ENCODE measurements at regions not wholly inside any gene's neighbourhood (a gene's known extent, or its start where the extent isn't known, plus 50 kb on each side); places are given as distances from the start of the nearest gene placed in this dataset.

DNA sequence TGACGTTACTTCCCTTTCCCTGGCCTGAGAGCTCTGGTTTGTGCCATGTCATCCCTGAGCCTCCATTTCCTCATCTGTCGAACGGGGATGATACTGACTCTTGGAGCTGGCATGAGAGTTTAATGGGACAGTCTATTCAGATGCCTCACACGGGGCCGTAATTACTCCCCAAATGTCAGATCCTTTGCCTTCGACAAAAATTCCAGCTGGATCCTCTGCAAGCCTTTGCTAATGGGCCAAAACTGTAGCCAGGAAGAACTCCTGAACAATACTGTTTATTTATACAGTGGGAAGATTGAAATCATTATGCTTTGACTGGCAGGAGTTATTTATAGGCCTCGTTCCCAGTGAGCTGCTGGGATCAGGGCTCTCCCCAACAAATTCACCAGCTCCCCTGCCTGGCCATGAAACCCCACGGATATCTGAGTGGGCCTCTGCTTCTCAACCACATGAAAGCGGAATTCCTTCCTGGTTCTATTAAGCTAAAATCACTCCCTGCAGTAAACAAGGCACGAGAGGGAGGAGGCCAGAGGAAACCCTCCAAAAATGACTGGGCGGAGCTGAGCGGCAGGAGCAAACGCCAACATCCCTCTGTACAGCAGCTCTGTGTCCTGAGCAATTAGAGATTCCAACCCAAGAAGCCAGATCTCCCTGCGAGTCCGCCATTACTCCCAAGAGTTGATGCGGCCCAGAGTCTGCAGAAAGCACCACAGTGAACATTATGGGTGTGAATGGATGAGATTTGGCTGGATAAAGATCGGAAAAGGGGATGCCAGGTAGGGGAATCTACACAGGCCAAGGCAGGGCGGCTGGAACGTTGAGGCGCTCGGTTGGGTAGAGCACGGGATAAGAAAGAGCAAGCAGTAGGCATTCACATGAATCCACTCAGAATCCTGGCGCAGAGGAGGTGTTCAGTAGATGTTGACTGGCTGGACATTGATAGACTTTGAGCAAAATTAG, 326.1 kb downstream of the BCL11B start:
- DNase-seq: no peak

DNA sequence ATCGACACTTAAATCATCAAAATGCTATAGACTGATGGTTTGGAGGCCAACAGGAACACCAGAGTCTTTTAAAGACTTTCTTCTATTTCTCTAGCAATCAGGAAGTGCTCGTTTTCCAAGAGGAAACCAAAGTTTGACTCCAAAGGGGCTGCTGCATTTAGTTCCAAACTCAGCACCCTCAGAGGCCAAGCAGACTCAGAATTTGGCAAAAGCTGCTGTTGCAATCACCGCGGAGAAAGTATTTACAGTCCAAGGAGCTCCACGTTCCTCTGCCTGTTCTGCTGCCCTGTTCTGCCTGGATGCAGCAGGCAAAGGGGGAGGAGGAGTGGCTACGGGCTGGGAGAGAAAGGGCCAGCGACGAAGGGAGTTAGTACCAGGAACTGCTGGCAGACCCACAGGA, 325.1 kb downstream of the BCL11B start:
- no peak for DNase-seq

GRCh38 chr14:98947911-98948595, 323.9 kb downstream of the BCL11B start:
- no peak for DNase-seq

DNA sequence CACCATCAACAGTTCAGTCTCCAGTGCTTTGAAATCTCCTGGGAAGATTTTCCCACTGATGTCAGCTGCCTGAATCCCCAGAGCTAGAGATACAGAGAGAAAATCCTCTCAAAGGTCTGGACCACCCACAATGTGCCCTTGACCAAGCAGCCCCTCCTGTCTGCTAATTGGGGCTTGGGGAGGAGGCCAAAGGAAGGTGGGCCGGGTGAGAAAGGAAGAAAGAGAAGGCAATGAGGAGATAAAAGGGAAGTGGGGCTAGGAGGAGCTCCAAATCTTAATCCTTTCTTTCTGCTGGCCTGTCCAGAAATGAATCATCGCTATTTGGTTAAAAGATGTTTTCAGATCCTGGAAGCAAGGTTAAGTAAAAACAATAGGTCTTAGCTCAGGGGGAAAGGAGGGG, 322.9 kb downstream of the BCL11B start:
- DNase-seq: no peak

GRCh38 chr14:98949481-98950135, 322.4 kb downstream of the BCL11B start:
- DNase-seq: no peak

DNA sequence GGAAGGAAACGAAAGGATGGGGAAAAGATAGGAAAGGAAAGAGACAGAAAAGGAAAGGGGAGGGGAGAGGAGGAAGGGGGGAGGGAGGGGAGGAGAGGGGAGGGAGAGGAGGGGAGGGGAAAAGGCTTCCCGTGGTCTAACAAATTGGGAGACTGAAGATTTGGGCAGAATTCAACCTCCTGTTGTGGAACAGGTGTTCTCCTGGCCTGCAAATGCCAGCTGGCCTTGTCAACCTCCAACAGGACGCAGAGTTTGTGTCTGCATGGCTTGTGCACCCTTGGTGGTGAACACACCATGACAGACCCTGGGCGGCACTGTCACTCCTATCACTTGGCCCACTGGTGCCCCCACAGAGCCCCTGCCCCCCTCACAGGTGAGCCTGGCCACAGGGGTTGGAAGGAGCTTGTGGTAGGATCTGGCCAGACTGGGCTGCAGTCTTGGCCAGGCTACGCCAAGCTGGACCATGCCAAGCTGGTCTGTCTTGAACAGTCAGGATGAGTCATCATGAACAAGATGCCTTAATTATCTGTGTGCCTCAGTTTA, 321.6 kb downstream of the BCL11B start:
- no peak for DNase-seq

DNA sequence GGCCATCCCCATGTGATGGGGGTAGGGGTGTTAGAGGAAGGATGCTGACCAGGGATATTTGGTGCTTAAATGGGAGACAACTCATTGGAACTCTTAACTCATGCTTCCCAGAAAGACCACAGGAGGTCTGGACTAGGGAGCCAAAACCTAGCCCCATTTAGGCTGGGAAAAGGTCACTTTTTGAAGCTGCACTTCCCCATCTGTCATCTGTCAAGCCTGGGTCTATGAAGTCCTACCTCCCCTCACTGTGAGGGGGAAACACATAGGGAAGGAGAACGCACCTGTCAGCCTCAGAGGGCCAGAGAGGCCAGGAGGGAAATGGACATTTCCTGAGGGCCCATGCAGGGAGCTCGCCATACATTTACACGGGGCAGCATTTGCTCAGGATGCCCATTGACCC, 321.0 kb downstream of the BCL11B start:
- DNase-seq: no peak

- no peak for DNase-seq
Observed at GRCh38 chr14:98951521-98952152, 320.4 kb downstream of the BCL11B start.

DNA sequence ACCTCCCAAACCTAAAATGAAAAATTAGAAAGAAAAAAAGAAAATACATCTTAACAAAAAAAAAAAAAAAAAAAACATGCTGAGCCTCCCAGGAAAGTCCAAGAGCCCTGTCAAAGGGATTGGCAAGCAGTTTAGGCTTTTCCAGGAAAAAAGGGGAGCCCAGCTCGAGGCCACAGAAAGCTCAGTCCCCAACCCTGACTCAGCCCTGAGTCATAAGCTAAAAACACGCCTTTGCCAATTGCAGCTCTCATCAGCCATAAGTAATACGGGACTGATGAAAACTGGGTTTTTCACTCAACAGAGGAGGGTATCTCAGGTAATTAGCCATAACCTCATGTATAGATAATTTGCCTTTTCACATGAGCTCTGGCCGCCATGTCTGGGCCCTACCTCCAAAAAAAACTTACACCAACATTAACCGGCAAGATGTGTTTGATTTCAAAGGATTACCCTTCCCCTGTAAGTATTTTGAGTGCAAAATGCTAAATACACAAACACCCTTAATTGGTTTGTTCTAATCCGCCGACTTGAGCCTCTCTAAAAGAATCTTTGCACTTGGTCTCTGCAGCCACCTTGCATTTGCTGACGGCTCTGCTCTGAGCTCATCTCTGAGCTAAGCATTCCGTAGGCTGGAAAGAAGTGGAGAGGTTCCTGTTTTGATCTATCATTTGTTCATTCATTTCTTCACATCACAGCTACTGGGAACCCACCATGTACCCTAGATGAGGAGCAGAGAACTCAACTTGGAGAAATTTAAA, 319.2 kb downstream of the BCL11B start:
- DNase-seq: no peak

- no peak for DNase-seq
Observed at GRCh38 chr14:98953551-98954348, 318.2 kb downstream of the BCL11B start.

DNA sequence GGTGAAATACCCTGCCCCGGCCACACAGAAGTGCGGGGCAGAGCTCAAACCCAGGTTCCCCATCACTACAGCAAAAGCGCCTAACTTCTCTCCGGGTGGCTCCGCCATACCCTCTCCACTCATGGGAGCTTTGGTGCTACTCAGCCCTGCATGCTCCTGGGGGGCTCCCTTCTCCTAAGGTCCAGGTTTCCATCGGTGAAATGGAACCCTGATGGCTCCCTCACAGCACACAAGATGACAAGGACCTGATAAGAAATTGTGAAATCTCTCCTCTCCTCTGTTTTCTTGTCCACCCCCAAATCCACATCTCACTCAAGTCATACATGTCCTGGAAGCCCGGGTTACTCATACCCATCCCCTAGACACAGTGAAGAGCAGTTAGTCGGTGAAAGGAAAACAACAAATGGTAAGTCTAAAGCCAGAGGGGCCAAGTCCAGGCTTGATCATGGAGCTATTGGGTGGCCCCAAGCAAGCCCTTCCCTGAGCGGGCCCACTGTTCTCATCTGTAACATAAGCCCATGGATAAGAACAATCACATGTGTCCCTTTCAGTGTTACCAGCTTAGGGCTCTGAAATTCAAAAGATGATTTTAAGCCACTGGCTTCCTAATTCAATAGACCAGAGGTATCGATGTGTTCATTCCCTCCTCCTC, 317.5 kb downstream of the BCL11B start:
- no peak for DNase-seq

DNA sequence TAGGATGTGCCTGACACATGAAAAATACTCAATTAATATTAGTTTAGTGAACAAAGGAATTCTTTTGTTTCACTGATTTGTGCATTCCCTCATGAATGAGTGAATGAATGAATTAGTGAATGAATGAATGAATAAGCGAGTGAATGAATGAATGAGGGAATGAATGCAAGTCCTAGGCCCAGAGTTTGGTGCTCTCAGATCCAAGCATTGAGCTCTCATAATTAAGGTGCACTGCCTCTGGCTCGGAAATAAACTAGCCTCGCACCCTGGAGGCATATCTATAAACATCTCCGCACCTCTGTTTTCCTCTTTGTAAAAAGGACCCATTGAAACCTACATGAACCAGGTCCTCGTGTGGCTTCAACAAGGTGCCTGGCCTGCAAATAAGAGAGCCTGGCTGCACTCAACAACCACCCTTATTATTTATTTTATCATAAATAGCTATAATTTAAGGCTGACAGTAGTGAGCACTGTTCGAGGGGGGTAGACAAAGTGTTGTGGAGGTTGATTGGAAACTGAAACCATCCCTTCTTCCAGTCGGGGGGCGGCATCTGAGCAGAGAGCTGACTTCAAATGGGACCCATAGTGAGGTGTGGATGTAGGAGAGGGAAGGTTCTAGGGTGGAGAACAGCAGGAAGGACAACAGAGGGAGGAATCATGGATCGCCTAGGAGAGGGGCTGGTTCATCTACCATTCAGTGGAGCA, 316.8 kb downstream of the BCL11B start:
- DNase-seq: no peak

GRCh38 chr14:98955741-98956070, 316.3 kb downstream of the BCL11B start:
- DNase-seq: no peak

DNA sequence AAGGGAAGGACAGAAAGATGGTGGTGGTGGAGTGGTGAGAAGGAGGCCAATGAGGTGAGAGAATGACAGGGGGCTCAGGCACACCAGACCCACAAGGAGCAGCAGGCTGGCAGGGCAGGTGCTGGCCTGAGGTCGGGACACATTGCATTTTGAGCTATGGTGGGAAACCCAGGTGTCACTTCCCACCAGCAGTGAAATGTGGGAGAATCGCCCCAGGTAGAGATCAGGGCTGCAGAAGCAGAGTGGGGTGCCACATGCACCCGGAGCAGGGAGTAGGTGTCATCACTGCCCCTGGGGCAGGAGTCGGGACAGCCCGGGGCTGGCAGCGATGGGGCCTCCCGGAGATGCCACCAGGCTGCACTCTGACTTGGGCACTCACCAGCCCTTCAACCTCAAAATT, 315.8 kb downstream of the BCL11B start:
- DNase-seq: no peak

DNA sequence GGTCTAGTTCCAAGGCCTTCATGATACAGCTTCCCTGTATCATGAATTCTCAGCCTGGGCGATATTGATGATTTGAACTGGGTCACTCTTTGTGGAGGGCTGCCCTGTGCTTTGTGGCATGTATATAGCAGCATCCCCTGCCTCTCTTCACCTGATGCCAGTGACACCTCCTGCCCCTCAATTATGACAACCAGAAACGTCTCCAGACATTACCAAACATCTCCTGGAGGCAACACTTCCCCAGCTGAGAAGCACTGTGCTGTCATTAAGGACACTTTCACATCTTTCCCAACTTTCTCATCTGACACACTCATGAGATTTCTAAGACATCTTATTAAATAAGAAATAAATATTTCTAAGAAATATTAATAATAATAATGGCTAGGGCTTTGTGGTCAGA, 315.3 kb downstream of the BCL11B start:
- DNase-seq: no peak

GRCh38 chr14:98957211-98958047, 314.6 kb downstream of the BCL11B start:
- no peak for DNase-seq

- no peak for DNase-seq
Observed at GRCh38 chr14:98958048-98958631, 313.9 kb downstream of the BCL11B start.

- DNase-seq: no peak
Observed at GRCh38 chr14:98958632-98959031, 313.4 kb downstream of the BCL11B start.

GRCh38 chr14:98959410-98959809, 312.6 kb downstream of the BCL11B start:
- DNase-seq: no peak

Measured in NCI-H446 treated with DMSO at 0.1 percent for 48 hours (cell line).